Ascending aorta (tissue), 2 donors: ENCODE measurements at regions not wholly inside any gene's neighbourhood (a gene's known extent, or its start where the extent isn't known, plus 50 kb on each side); places are given as distances from the start of the nearest gene placed in this dataset.

Source experiments
- DNase-seq, 2 donors: peaks; one replicate each; pipeline ENCODE4 v3.0.0-alpha.2; 2019; ENCODE audit warnings: low spot score in 2 of 2
- H3K27ac ChIP-seq, 2 donors: fragments of 200-600 bp; sonication (generic); one replicate each; pipeline ENCODE4 v1.5.1; 2016 to 2017; ENCODE audit warnings: mild to moderate bottlenecking in 1 of 2
- H3K27me3 ChIP-seq: fragments of 200-600 bp; sonication (generic); one replicate; pipeline ENCODE4 v1.5.1; 2017
- H3K36me3 ChIP-seq, 2 donors: fragments of 200-600 bp; sonication (generic); one replicate each; pipeline ENCODE4 v1.5.1; 2016
- H3K4me1 ChIP-seq, 2 donors: fragments of 200-600 bp; sonication (generic); one replicate each; pipeline ENCODE4 v1.5.1; 2016 to 2017; ENCODE audit warnings: mild to moderate bottlenecking in 1 of 2
- H3K4me3 ChIP-seq, 2 donors: fragments of 200-600 bp; sonication (generic); one replicate each; pipeline ENCODE4 v1.5.1; 2016 to 2017; ENCODE audit warnings: mild to moderate bottlenecking in 1 of 2
- H3K9me3 ChIP-seq, 2 donors: fragments of 200-600 bp; sonication (generic); one replicate each; pipeline ENCODE4 v1.5.1; 2016
- intact Hi-C: fragments of 100-400 bp; cut with DNase I; formaldehyde crosslinking; loops from one replicate; pipeline ENCODE4 v1.15.1; 2023
- TF ChIP-seq, protein P1 (sequence below), 3 experiments: fragments of 200-600 bp in 2 of 3; fragments of 450-650 bp in 1 of 3; sonication (generic) in 2 of 3; IDR thresholded peaks; one replicate each; pipeline ENCODE4 v1.5.1; 2016 to 2019; ENCODE audit warnings: antibody characterized with exemption in 3 of 3, mild to moderate bottlenecking in 1 of 3, moderate library complexity in 1 of 3

DNA sequence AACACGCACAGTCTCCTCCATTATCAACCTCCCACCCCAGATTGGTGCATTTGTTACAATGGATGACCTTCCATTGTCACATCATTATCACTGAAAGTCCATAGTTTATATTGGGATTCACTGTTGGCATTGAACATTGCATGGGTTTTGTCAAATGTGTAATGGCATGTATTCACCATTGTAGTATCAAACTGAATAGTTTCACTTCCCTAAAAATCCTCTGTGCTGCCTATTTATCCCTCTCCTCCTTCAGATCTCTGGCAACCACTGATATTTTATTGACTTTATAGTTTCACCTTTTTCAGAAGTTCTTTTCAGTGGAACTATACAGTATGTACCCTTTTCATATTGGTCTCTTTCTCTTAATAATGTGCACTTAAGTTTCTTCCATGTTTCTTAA lies 1565.4 kb downstream of the PCDH18 start:
- Histone ChIP-seq H3K27me3 (no peaks in the 10 kb centered on the region), H3K4me1 (no peaks in the 10 kb centered on the region), H3K27ac (no peak overlapping the region), H3K36me3 (no peaks in the 10 kb centered on the region), H3K9me3 (no peaks in the 10 kb centered on the region), H3K4me3 (no peak overlapping the region)
- TF ChIP-seq, protein P1, sequence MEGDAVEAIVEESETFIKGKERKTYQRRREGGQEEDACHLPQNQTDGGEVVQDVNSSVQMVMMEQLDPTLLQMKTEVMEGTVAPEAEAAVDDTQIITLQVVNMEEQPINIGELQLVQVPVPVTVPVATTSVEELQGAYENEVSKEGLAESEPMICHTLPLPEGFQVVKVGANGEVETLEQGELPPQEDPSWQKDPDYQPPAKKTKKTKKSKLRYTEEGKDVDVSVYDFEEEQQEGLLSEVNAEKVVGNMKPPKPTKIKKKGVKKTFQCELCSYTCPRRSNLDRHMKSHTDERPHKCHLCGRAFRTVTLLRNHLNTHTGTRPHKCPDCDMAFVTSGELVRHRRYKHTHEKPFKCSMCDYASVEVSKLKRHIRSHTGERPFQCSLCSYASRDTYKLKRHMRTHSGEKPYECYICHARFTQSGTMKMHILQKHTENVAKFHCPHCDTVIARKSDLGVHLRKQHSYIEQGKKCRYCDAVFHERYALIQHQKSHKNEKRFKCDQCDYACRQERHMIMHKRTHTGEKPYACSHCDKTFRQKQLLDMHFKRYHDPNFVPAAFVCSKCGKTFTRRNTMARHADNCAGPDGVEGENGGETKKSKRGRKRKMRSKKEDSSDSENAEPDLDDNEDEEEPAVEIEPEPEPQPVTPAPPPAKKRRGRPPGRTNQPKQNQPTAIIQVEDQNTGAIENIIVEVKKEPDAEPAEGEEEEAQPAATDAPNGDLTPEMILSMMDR (IDR thresholded peaks at IDR 0.05): no peak
- intact Hi-C loops: no loop called here
- no peak for DNase-seq

DNA sequence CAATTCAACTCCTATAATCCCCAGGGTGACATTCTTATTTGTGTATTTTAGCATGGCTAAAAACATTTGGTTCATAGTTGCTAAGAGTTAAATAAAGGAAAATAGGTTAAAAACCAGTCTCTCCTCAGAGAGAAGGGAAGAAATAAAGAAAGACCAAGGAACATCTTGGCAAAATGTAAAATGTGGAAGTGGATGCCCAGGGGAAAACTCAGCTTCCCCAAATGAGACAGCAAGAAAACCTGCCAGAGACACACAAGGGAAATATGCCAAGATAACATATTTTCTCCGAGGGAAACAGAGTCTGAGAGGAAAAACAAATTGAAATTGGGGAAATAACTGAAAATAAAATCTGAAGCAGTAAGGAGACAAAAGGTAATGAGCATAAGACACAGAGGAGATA lies 1569.3 kb downstream of the PCDH18 start:
- no peaks in the 10 kb centered on the region for H3K36me3 ChIP-seq
- TF ChIP-seq, protein P1 (IDR thresholded peaks at IDR 0.05): no peak
- H3K27ac ChIP-seq: no peak overlapping the region
- no peaks in the 10 kb centered on the region for H3K27me3 ChIP-seq
- intact Hi-C loops: no loop called here
- H3K4me1 ChIP-seq: no peaks in the 10 kb centered on the region
- no peak for DNase-seq
- no peak overlapping the region for H3K4me3 ChIP-seq
- H3K9me3 ChIP-seq: no peaks in the 10 kb centered on the region

DNA sequence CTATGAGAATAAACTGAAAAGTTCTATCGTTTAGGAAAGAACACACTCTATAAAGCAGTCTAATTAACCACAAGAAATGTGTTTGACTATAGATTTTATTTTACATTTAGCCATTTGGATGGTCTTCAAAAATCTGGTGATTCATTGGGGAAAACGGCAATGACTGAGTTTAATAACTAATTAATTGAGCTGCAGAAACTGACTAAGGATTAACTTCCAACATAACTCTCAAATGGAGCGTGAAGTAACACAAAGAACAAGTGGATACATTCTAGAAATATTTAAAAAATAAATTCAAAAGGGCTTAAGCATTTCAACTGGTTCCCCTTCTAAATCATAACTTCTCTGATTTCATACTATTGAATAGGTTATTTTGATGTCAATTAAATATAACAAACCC lies 1582.4 kb downstream of the PCDH18 start:
- Histone ChIP-seq H3K9me3 (no peaks in the 10 kb centered on the region), H3K36me3 (no peaks in the 10 kb centered on the region), H3K4me1 (no peaks in the 10 kb centered on the region), H3K27me3 (no peaks in the 10 kb centered on the region), H3K4me3 (no peak overlapping the region), H3K27ac (no peak overlapping the region)
- intact Hi-C loops: no loop called here
- DNase-seq: no peak
- TF ChIP-seq, protein P1 (IDR thresholded peaks at IDR 0.05): no peak

DNA sequence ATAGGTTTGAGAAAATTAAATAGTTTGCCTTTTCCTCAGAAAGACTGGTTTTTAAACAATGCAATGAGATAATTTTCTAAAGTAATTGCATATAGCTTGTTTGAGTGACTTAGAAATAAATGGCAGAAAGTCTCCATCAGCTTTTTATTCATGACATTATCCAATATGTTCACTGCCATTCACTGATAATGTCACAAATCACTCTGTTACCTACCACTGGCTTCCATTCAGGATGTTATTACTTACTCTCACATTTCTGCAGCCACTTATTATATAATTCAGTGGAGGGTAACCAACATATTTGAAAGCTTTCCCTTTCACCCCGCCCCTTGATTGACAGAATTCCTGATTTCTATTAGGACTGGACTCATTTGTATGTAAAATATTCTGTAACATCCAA lies 1583.5 kb downstream of the PCDH18 start:
- Histone ChIP-seq H3K4me1 (no peaks in the 10 kb centered on the region), H3K4me3 (no peak overlapping the region), H3K36me3 (no peaks in the 10 kb centered on the region), H3K27me3 (no peaks in the 10 kb centered on the region), H3K27ac (no peak overlapping the region), H3K9me3 (no peaks in the 10 kb centered on the region)
- TF ChIP-seq, protein P1 (IDR thresholded peaks at IDR 0.05): no peak
- DNase-seq: no peak
- intact Hi-C loops: no loop called here

DNA sequence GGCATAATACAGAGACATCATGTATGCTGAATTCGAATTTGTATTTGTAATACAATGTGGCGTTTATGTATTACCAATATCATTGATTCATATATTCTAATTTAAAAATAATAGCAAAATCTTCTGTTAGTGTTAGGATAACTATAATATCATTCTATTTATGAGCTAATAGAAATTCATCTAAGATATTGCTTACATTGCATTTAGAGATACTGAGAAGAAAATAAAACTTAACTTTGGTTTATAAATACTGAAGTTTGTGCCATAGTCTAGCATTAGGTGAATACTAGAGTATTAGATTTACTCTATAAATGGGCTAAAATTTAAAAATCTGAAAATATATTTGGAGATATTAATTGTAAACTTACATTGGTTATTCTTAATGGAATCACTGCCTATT lies 1590.6 kb downstream of the PCDH18 start:
- no peak for DNase-seq
- no peaks in the 10 kb centered on the region for H3K36me3 ChIP-seq
- no peaks in the 10 kb centered on the region for H3K27me3 ChIP-seq
- no peak overlapping the region for H3K4me3 ChIP-seq
- TF ChIP-seq, protein P1 (IDR thresholded peaks at IDR 0.05): no peak
- intact Hi-C loops: no loop called here
- H3K27ac ChIP-seq: no peak overlapping the region
- H3K4me1 ChIP-seq: no peaks in the 10 kb centered on the region
- no peaks in the 10 kb centered on the region for H3K9me3 ChIP-seq

DNA sequence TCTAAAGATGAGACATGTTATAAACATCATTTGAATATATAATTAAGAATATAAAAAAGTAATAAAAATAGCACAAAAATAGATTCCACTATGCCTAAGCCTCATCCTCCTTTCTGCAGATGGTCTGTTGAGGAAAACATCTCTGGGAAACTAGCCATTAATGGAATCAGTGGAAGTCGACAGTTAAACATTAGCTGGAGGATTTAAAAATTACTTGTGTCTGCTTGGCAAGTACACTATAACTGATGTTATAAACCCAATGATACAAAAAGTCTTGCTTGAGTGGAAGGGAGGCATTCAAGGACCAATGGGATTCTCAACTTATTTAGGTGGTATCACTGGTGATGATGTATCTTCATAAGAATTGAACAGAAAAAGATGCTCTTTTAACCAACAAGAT lies 1598.3 kb downstream of the PCDH18 start:
- no peaks in the 10 kb centered on the region for H3K27me3 ChIP-seq
- no peaks in the 10 kb centered on the region for H3K4me1 ChIP-seq
- H3K9me3 ChIP-seq: no peaks in the 10 kb centered on the region
- intact Hi-C loops: no loop called here
- H3K36me3 ChIP-seq: no peaks in the 10 kb centered on the region
- TF ChIP-seq, protein P1 (IDR thresholded peaks at IDR 0.05): no peak
- no peak overlapping the region for H3K27ac ChIP-seq
- no peak overlapping the region for H3K4me3 ChIP-seq
- DNase-seq: no peak
